ENCODE measurements at regions not wholly inside any gene's neighbourhood (a gene's known extent, or its start where the extent isn't known, plus 50 kb on each side); places are given as distances from the start of the nearest gene placed in this dataset.

DNA sequence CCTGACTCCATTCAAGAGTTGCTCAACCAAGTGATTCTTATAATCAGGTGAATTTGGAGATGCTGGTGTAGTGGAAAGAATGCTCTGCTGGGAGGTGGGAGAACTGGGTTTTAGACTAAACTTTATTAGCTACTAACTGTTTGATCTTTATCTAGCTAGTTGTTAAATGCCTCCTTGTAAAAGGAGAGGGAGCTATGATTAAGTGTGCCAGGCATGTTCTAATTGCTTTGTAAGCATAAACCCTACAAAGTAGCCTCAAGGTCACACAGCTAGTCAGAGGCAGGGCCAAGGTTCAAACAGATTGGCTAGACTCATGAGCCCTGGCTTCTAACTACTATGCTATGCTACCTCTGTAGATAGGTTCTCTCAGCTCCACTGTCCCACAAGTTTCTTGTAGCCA is 105.5 kb downstream of the NXPE2 start:
- no peak for DNase-seq (ENCODE audit: low spot score)
- H3K4me1 ChIP-seq (ENCODE audit: control insufficient read depth in 1 of 2, low read depth in 2 of 2) = no peaks in the 10 kb centered on the region
- no peaks in the 10 kb centered on the region for H3K27me3 ChIP-seq (replicated peaks; ENCODE audit: insufficient read depth)
- no peaks in the 10 kb centered on the region for H3K36me3 ChIP-seq
- no peak for ATAC-seq (ENCODE audit: insufficient number of reproducible peaks, low FRiP score, low read depth)
- TF ChIP-seq, protein P1, sequence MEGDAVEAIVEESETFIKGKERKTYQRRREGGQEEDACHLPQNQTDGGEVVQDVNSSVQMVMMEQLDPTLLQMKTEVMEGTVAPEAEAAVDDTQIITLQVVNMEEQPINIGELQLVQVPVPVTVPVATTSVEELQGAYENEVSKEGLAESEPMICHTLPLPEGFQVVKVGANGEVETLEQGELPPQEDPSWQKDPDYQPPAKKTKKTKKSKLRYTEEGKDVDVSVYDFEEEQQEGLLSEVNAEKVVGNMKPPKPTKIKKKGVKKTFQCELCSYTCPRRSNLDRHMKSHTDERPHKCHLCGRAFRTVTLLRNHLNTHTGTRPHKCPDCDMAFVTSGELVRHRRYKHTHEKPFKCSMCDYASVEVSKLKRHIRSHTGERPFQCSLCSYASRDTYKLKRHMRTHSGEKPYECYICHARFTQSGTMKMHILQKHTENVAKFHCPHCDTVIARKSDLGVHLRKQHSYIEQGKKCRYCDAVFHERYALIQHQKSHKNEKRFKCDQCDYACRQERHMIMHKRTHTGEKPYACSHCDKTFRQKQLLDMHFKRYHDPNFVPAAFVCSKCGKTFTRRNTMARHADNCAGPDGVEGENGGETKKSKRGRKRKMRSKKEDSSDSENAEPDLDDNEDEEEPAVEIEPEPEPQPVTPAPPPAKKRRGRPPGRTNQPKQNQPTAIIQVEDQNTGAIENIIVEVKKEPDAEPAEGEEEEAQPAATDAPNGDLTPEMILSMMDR (IDR thresholded peaks at IDR 0.05) = no peak
- no peaks in the 10 kb centered on the region for H3K9me3 ChIP-seq
- no peak overlapping the region for H3K27ac ChIP-seq
- no peak overlapping the region for H3K4me3 ChIP-seq

DNA sequence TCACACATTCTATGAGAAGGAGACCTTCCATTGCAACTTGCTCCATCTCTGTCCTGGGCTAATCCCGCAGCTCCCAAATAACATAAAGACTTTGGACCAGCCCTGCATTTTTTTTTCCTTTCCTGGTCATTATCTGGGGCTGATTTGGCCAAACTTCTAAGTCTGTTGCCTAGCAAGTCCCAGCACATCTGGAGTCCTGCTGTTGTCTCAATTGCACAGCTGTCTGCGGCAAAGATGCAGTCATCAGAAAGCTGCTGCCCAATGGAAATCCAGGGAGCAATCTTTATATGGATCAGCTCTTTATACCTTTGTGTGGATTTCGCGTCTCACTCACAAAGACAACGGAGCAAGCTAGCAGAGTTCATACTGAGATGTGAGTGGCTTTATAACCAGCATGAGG is 105.9 kb downstream of the NXPE2 start:
- H3K9me3 ChIP-seq = no peaks in the 10 kb centered on the region
- no peak overlapping the region for H3K27ac ChIP-seq
- ATAC-seq (ENCODE audit: insufficient number of reproducible peaks, low FRiP score, low read depth) (no peak), DNase-seq (ENCODE audit: low spot score) (no peak)
- H3K36me3 ChIP-seq = no peaks in the 10 kb centered on the region
- H3K27me3 ChIP-seq (replicated peaks; ENCODE audit: insufficient read depth) = no peaks in the 10 kb centered on the region
- no peaks in the 10 kb centered on the region for H3K4me1 ChIP-seq (ENCODE audit: control insufficient read depth in 1 of 2, low read depth in 2 of 2)
- TF ChIP-seq, protein P1 (IDR thresholded peaks at IDR 0.05) = no peak
- H3K4me3 ChIP-seq = no peak overlapping the region

DNA sequence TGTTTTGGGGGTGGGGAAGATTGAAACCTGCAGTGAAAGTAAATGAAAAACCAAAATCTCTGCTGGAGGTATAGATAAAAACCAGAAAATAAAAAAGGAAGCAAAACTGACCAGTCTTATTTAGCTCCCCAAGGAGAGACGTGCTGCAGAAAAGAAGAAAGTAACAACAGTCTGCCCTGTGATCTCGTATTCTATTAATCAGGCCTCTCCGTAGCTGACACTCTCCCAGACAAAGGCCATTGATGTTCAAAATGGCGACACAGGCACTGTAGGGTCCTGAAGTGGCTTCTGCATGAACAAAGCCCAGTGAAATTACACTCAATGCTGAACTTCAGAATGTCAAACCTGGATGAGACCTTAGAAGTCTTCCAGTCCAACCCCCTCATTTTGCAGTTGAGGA is 106.6 kb downstream of the NXPE2 start:
- DNase-seq (ENCODE audit: low spot score) (no peak), ATAC-seq (ENCODE audit: insufficient number of reproducible peaks, low FRiP score, low read depth) (no peak)
- no peaks in the 10 kb centered on the region for H3K9me3 ChIP-seq
- no peak overlapping the region for H3K4me3 ChIP-seq
- TF ChIP-seq, protein P1 (IDR thresholded peaks at IDR 0.05) = no peak
- H3K27ac ChIP-seq = no peak overlapping the region
- no peaks in the 10 kb centered on the region for H3K4me1 ChIP-seq (ENCODE audit: control insufficient read depth in 1 of 2, low read depth in 2 of 2)
- H3K36me3 ChIP-seq = no peaks in the 10 kb centered on the region
- no peaks in the 10 kb centered on the region for H3K27me3 ChIP-seq (replicated peaks; ENCODE audit: insufficient read depth)

DNA sequence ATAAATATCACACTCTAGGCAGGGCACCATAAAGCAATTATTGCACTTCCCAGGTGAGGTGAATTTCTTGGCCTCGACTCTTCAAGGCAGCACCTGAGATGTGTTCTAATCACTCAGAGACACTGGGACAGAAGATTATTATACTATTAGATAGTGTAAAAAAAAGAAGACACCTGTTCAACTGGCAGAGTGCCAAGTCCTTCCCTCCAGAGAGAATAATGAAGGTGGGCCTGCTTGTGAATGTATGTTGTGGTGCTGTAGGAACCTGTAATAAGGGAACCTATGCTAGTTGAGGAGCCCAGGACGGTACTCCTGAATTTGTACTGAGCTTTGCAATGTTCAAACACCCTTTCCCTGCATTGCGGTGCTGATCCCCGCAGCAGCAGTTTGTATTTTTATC is 107.5 kb downstream of the NXPE2 start:
- H3K27me3 ChIP-seq (replicated peaks; ENCODE audit: insufficient read depth) = no peaks in the 10 kb centered on the region

DNA sequence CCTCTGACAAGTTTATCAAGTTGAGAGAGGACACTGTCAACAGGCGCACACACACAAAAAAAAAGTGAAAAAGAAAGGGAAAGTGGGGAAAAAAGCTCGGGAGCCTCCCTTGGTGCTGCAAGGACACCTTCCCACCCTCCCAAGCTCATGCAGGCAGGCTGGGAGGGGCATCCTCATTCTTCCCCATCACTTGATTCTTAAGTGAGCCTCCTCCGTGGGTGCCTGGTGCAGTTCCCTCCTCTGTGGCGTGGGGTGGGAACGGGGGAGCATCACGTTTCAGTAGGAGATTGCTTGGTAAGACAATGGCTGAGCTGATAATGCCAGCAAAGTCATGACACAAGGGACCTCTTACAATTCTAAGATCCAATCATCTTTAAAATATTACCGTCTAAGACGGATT is 108.8 kb downstream of the NXPE2 start:
- no peak overlapping the region for H3K27ac ChIP-seq
- TF ChIP-seq, protein P1 (IDR thresholded peaks at IDR 0.05) = no peak
- no peak for DNase-seq (ENCODE audit: low spot score)
- H3K4me3 ChIP-seq = no peak overlapping the region
- H3K4me1 ChIP-seq (ENCODE audit: control insufficient read depth in 1 of 2, low read depth in 2 of 2) = no peaks in the 10 kb centered on the region
- H3K36me3 ChIP-seq = no peaks in the 10 kb centered on the region
- no peaks in the 10 kb centered on the region for H3K9me3 ChIP-seq
- no peaks in the 10 kb centered on the region for H3K27me3 ChIP-seq (replicated peaks; ENCODE audit: insufficient read depth)
- ATAC-seq (ENCODE audit: insufficient number of reproducible peaks, low FRiP score, low read depth) = no peak

More for the DNA sequence above, 107.5 kb downstream of the NXPE2 start:
- no peak overlapping the region for H3K27ac ChIP-seq
- H3K9me3 ChIP-seq = no peaks in the 10 kb centered on the region
- TF ChIP-seq, protein P1 (IDR thresholded peaks at IDR 0.05) = no peak
- no peaks in the 10 kb centered on the region for H3K4me1 ChIP-seq (ENCODE audit: control insufficient read depth in 1 of 2, low read depth in 2 of 2)
- H3K36me3 ChIP-seq = no peaks in the 10 kb centered on the region
- no peak for ATAC-seq (ENCODE audit: insufficient number of reproducible peaks, low FRiP score, low read depth)
- no peak overlapping the region for H3K4me3 ChIP-seq
- no peak for DNase-seq (ENCODE audit: low spot score)
